Mesenteric fat pad (tissue), 1 donor: ENCODE measurements at regions not wholly inside any gene's neighbourhood (a gene's known extent, or its start where the extent isn't known, plus 50 kb on each side); places are given as distances from the start of the nearest gene placed in this dataset.
"Not testable (repeated sequence)": the region's sequence is repeated elsewhere in the genome, so short reads cannot be mapped to it uniquely, and the experiment has no call there.

Experiments
- DNase-seq: peaks from one replicate; pipeline ENCODE4 v3.0.0-alpha.2; 2020; ENCODE audit warnings: low spot score
- donor health status: DM: yes; HTN: yes; CAD: no.

DNA sequence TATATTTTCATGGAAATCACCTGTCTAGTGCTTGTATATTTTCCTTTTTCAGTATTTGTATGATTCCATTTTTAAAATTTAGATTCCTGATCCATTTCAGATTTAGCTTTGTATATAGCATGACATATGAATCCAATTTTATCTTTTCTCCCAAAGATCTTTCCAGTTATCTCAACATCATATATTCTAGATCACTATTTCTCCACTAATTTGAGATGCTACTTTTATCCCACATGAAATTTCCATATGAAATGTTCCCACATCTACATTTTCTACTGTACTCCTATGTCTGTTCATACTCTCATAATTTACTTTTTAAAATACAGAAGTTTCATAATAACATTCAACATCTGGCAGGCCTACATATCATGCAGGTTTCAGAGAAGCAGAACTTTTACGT lies 1784.1 kb downstream of the SLITRK5 start:
- DNase-seq = no peak

- DNase-seq = no peak
Measured at GRCh38 chr13:89455741-89456140, 1784.6 kb downstream of the SLITRK5 start.

GRCh38 chr13:89457977-89458376 lies 1786.8 kb downstream of the SLITRK5 start:
- DNase-seq = no peak

GRCh38 chr13:89458456-89458855 lies 1787.3 kb downstream of the SLITRK5 start:
- no peak for DNase-seq

DNA sequence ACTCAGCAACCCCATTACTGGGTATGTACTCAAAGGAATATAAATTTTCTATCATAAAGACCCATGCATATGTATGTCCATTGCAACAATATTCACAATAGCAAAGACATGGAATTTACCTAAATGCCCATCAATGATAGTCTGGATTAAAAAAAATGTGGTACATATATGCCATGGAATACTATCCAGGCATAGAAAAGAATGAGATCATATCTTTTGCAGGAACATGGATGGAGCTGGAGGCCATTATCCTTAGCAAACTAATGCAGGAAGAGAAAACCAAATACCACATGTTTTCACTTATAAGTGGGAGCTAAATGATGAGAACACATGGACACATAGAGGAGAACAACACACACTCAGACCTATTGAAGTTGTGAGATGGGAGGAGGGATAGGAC lies 1789.7 kb downstream of the SLITRK5 start:
- DNase-seq = not testable (repeated sequence)

GRCh38 chr13:89465366-89465765 lies 1794.2 kb downstream of the SLITRK5 start:
- no peak for DNase-seq

GRCh38 chr13:89468081-89468480 lies 1796.9 kb downstream of the SLITRK5 start:
- no peak for DNase-seq

- no peak for DNase-seq
Measured at GRCh38 chr13:89470901-89471300, 1799.7 kb downstream of the SLITRK5 start.

- DNase-seq = no peak
Measured at GRCh38 chr13:89474432-89474831, 1803.3 kb downstream of the SLITRK5 start.

DNA sequence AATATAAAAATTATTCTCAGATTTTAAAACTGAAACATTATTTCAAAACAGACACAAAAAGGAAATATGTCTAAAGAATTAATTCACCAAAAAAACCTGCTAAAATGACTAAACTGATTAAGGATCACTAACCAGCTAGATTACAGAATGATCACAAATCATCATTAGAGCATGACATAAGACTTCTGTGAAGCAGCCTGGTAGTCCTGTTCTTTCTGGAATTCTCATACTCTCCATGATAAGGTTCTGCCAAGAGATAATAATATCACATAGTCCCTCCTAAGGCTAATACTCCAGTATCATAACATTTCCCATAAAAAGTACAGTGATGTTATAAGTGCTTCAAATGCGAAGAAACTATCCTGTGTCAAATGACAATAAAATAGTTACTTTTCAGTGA lies 1814.9 kb downstream of the SLITRK5 start:
- no peak for DNase-seq

GRCh38 chr13:89486709-89487108 lies 1815.5 kb downstream of the SLITRK5 start:
- DNase-seq = no peak

- no peak for DNase-seq
Measured at GRCh38 chr13:89490661-89491060, 1819.5 kb downstream of the SLITRK5 start.

GRCh38 chr13:89496478-89496877 lies 1825.3 kb downstream of the SLITRK5 start:
- no peak for DNase-seq

DNA sequence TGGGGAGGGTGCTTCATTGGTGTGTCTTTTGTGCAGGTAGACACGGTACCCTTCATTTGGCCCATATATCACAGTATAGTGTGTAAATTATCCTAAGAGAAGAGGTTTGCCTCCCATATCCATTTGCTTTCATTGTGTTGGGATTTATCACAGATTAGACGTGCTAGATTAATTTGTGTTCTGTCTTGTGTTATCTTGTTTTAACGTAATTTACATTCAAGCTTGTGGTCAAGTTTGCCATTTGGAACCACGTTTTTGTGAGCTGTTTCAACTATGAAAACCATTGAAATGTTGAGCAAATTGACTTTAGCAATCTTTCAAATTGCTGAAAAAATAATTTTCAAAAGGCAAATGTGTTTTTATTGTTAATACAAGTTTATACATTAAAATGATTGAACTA lies 1826.5 kb downstream of the SLITRK5 start:
- DNase-seq = no peak

DNA sequence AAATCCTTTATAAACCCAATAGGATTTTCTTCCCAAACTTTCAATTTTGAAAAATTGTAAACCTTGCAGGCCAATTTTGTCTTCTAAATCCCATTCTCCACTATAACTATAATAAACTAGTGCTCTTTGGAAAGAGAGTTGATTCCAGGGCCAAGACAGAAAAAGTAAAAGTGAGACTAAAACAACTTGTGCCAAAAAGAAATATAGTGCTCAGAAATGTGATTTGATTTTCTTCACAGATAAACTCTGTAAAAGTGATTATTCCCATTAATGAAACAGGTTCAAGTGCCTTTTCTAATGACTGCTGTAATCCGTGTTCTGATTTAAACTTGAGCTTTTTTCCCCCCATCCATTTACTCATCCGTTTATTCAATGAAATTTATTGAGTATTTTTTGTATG lies 1831.1 kb downstream of the SLITRK5 start:
- DNase-seq = no peak

DNA sequence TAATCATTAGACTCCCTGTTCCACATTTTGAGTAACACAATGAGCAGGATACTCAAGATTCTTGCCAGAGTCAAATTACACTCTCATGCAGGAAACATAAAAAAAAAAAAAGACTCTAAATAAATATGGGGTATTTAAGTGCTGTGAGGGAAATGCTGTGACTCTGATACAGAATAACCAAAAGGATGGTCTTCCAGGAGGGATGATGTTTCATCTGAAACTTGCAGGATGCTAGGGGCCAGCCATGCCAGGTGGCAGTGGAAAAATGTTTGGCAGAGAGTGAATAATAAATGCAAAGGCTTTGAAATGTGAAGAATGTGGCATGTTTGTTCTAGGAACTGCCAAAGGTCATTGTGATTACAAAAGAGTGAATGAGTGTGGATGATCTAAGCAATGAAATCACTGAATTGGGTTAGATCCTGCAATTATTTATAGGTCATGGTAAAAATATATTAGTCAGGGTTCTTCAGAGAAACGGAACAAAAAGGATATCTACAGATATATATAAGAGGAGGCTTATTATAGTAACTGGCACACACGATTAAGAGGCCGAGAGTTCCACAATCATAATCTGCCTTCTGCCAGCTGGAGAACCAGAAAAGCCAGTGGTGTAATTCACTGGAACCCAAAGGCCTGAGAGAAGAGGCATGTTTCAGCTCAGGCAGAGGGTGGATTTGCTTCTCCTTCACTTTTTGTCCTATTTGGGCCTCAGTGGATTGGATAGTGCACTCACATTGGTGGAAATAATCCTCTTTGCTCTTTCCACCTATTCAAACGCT lies 1832.8 kb upstream of the MIR17HG start:
- DNase-seq = no peak

DNA sequence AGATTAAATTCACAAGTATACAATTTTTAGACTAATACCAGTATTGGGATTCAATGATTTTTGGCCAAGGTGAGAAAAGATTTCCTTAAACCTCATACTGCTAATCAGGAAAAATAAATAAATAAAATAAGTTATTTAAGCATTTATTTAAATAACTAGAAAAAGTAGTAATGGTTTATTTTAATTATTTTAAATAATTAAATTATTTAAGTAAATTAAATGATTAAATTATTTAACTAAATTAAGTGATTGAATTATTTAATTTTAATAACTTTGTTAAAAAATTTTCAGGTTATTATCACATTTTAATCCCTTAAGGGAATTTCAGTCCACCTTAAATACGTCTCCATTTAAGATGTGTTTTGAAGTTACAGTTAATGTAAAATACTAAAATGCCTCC lies 1831.5 kb upstream of the MIR17HG start:
- DNase-seq = no peak

- no peak for DNase-seq
Measured at GRCh38 chr13:89518289-89519077, 1829.0 kb upstream of the MIR17HG start.

DNA sequence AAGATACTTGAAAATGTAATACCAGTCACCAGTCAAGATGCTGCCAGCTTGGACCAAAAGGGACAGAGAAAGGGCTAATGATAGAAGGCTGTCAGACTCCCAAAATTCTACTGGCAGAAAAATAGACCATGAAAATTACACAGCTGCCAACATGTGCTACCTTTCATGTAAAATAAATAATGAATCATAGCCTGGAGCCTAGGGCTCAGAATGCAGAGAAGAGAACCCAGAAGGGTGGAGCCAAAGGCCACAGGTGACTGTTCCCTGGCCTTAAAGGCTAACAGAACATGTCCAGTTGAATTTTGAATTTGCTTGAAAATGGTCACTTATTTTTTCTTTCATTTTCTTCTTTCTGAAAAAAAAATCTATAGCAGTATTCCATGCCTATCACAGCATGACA lies 1827.0 kb upstream of the MIR17HG start:
- no peak for DNase-seq

- not testable (repeated sequence) for DNase-seq
Measured at GRCh38 chr13:89521672-89522071, 1825.8 kb upstream of the MIR17HG start.

GRCh38 chr13:89541091-89542030 lies 1806.1 kb upstream of the MIR17HG start:
- DNase-seq = no peak

DNA sequence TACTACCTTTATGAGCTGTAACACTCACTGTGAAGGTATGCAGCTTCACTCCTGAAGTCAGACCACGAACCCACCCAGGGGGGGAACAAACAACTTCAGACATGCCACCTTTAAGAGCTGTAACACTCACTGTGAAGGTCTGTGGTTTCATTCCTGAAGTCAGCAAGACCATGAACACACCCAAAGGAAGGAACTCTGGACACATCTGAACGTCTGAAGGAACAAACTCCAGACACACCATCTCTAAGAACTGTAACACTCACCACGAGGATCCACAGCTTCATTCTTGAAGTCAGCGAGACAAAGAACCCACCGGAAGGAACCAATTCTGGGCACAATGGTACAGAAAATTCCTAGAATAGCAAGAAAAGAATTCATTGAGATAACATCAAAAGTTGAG lies 1796.5 kb upstream of the MIR17HG start:
- DNase-seq = no peak
